ENCODE measurements at regions not wholly inside any gene's neighbourhood (a gene's known extent, or its start where the extent isn't known, plus 50 kb on each side); places are given as distances from the start of the nearest gene placed in this dataset.

- TF ChIP-seq POLR2A (IDR thresholded peaks at IDR 0.05; ENCODE audit: low read depth, low read length) = no peak
- TF ChIP-seq POLR2AphosphoS5 (IDR thresholded peaks at IDR 0.05; ENCODE audit: low read depth, low read length) = no peak
- TF ChIP-seq TAF1 (IDR thresholded peaks at IDR 0.05; ENCODE audit: borderline replicate concordance, low read depth, low read length) = no peak
Measured at GRCh38 chr2:18301421-18302139, 258.9 kb downstream of the RDH14 start.
